ENCODE measurements at regions not wholly inside any gene's neighbourhood (a gene's known extent, or its start where the extent isn't known, plus 50 kb on each side); places are given as distances from the start of the nearest gene placed in this dataset.

- TF ChIP-seq POLR2A (IDR thresholded peaks at IDR 0.05) = no peak
- TF ChIP-seq POLR2AphosphoS5 (IDR thresholded peaks at IDR 0.05) = no peak
Measured at GRCh38 chr5:26024774-26025173, 1013.6 kb downstream of the CDH9 start.

Data from spleen (tissue), 3 donors.